H9 (cell line): ENCODE measurements at regions not wholly inside any gene's neighbourhood (a gene's known extent, or its start where the extent isn't known, plus 50 kb on each side); places are given as distances from the start of the nearest gene placed in this dataset.
A peak's percentile ranks its signal among the peaks of the same experiment; 100 is the strongest.

Experiments
- DNase-seq: peaks from one replicate; pipeline ENCODE4 v3.0.0-alpha.2; 2017
- H2AFZ ChIP-seq: one replicate; pipeline ENCODE4 v1.6.1; 2013; ENCODE audit warnings: mild to moderate bottlenecking, low read length, control low read depth, moderate library complexity
- H2AK5ac ChIP-seq: 2 replicates; pipeline ENCODE4 v1.6.1; 2013; ENCODE audit warnings: low read length, control low read depth, mixed read lengths; ENCODE audit not compliant: insufficient read length
- H2BK120ac ChIP-seq: one replicate; pipeline ENCODE4 v1.6.1; 2013; ENCODE audit warnings: low read depth, mild to moderate bottlenecking, low read length, control low read depth, inconsistent platforms; ENCODE audit not compliant: poor library complexity, severe bottlenecking
- H2BK12ac ChIP-seq: 2 replicates; pipeline ENCODE4 v1.6.1; 2013; ENCODE audit warnings: low read length, control low read depth, mixed read lengths, low read depth; ENCODE audit not compliant: insufficient read length
- H2BK15ac ChIP-seq: 2 replicates; pipeline ENCODE4 v1.6.1; 2013; ENCODE audit warnings: low read depth, low read length, control low read depth
- H2BK20ac ChIP-seq: one replicate; pipeline ENCODE4 v1.6.1; 2013; ENCODE audit warnings: low read depth, mild to moderate bottlenecking, low read length, control low read depth, inconsistent platforms; ENCODE audit not compliant: poor library complexity, severe bottlenecking
- H2BK5ac ChIP-seq: 2 replicates; pipeline ENCODE4 v1.6.1; 2013; ENCODE audit warnings: low read length, control low read depth, mixed read lengths; ENCODE audit not compliant: insufficient read length
- H3K14ac ChIP-seq: 2 replicates; pipeline ENCODE4 v1.6.1; 2013; ENCODE audit warnings: low read length, control low read depth; ENCODE audit not compliant: insufficient read depth
- H3K18ac ChIP-seq: 2 replicates; pipeline ENCODE4 v1.6.1; 2013; ENCODE audit warnings: low read depth, mild to moderate bottlenecking, mixed read lengths, low read length, control low read depth; ENCODE audit not compliant: insufficient read length
- H3K23ac ChIP-seq: 2 replicates; pipeline ENCODE4 v1.6.1; 2013; ENCODE audit warnings: low read length, control low read depth, mixed read lengths, low read depth; ENCODE audit not compliant: insufficient read length
- H3K23me2 ChIP-seq: 2 replicates; pipeline ENCODE4 v1.6.1; 2013; ENCODE audit warnings: low read depth, mild to moderate bottlenecking, mixed read lengths, low read length, control low read depth; ENCODE audit not compliant: insufficient read length, poor library complexity, severe bottlenecking
- H3K27ac ChIP-seq: 2 replicates; pipeline ENCODE4 v1.5.1; 2013; ENCODE audit warnings: low read length, control low read depth, mixed read lengths, low read depth; ENCODE audit not compliant: insufficient read length
- H3K27me3 ChIP-seq: 2 replicates; pipeline ENCODE4 v1.6.1; 2013; ENCODE audit warnings: low read length, control low read depth, inconsistent platforms; ENCODE audit not compliant: insufficient read depth
- H3K4ac ChIP-seq: 2 replicates; pipeline ENCODE4 v1.6.1; 2013; ENCODE audit warnings: low read depth, mild to moderate bottlenecking, control low read depth, inconsistent platforms, low read length, moderate library complexity
- H3K4me1 ChIP-seq: 2 replicates; pipeline ENCODE4 v1.6.1; 2013; ENCODE audit warnings: low read length, control low read depth, inconsistent platforms; ENCODE audit not compliant: insufficient read depth
- H3K4me2 ChIP-seq: 2 replicates; pipeline ENCODE4 v1.6.1; 2013; ENCODE audit warnings: low read length, control low read depth, mixed read lengths; ENCODE audit not compliant: insufficient read length, insufficient read depth
- H3K56ac ChIP-seq: 2 replicates; pipeline ENCODE4 v1.6.1; 2013; ENCODE audit warnings: low read depth, mild to moderate bottlenecking, mixed read lengths, low read length, control low read depth; ENCODE audit not compliant: insufficient read length
- H3K79me1 ChIP-seq: 2 replicates; pipeline ENCODE4 v1.6.1; 2013; ENCODE audit warnings: low read depth, mild to moderate bottlenecking, moderate library complexity, low read length, control low read depth, inconsistent platforms; ENCODE audit not compliant: insufficient read depth, poor library complexity, severe bottlenecking
- H3K79me2 ChIP-seq: 2 replicates; pipeline ENCODE4 v1.6.1; 2013; ENCODE audit warnings: low read length, control low read depth, inconsistent platforms; ENCODE audit not compliant: insufficient read depth
- H3K9ac ChIP-seq: 2 replicates; pipeline ENCODE4 v1.6.1; 2013; ENCODE audit warnings: low read length, control low read depth, mixed read lengths; ENCODE audit not compliant: insufficient read length; ENCODE audit errors: extremely low read depth
- H3K9me3 ChIP-seq: one replicate; pipeline ENCODE4 v1.6.1; 2013; ENCODE audit warnings: low read depth, low read length, inconsistent platforms; ENCODE audit not compliant: control insufficient read depth
- H3T11ph ChIP-seq: one replicate; pipeline ENCODE4 v1.6.1; 2013; ENCODE audit warnings: mild to moderate bottlenecking, low read length, control low read depth, inconsistent platforms
- H4K20me1 ChIP-seq: one replicate; pipeline ENCODE4 v1.6.1; 2013; ENCODE audit not compliant: control insufficient read depth, insufficient read length, insufficient read depth
- H4K5ac ChIP-seq: 2 replicates; pipeline ENCODE4 v1.6.1; 2013; ENCODE audit warnings: low read depth, mild to moderate bottlenecking, mixed read lengths, low read length, control low read depth; ENCODE audit not compliant: insufficient read length
- H4K8ac ChIP-seq: replicated peaks from 2 replicates; pipeline ENCODE4 v1.6.1; 2013; ENCODE audit warnings: low read length, control low read depth, mixed read lengths, low read depth; ENCODE audit not compliant: insufficient read length
- H4K91ac ChIP-seq: 2 replicates; pipeline ENCODE4 v1.6.1; 2013; ENCODE audit warnings: low read depth, mild to moderate bottlenecking, moderate library complexity, mixed read lengths, low read length, control low read depth; ENCODE audit not compliant: insufficient read length
- H3K27ac Mint-ChIP-seq, 3 experiments: 2 replicates in 2 of 3; 3 replicates in 1 of 3; pipeline ENCODE4 v1.8.0; 2020 to 2021; ENCODE audit warnings: mixed read lengths in 3 of 3, mild to moderate bottlenecking in 1 of 3, moderate library complexity in 1 of 3
- H3K27me3 Mint-ChIP-seq: 2 replicates; pipeline ENCODE4 v1.8.0; 2021; ENCODE audit warnings: low read depth, mild to moderate bottlenecking, moderate library complexity, mixed read lengths
- H3K36me3 Mint-ChIP-seq, 3 experiments: 2 replicates in 2 of 3; 3 replicates in 1 of 3; pipeline ENCODE4 v1.8.0; 2020 to 2021; ENCODE audit warnings: low read depth in 3 of 3, mixed read lengths in 3 of 3; ENCODE audit not compliant: insufficient read depth in 1 of 3
- H3K4me1 Mint-ChIP-seq, 2 experiments: 2 replicates each; pipeline ENCODE4 v1.8.0; 2020; ENCODE audit warnings: mixed read lengths in 2 of 2
- H3K4me3 Mint-ChIP-seq, 2 experiments: 2 replicates in 1 of 2; 3 replicates in 1 of 2; pipeline ENCODE4 v1.8.0; 2020 to 2021; ENCODE audit warnings: mild to moderate bottlenecking in 2 of 2, mixed read lengths in 2 of 2, moderate library complexity in 1 of 2
- H3K9me3 Mint-ChIP-seq, 2 experiments: 2 replicates in 1 of 2; 3 replicates in 1 of 2; pipeline ENCODE4 v1.8.0; 2020; ENCODE audit warnings: mild to moderate bottlenecking in 2 of 2, mixed read lengths in 2 of 2, moderate library complexity in 1 of 2
- WGBS: extraction: QIAGEN DNeasy Blood & Tissue Kit; methylation state at CpG from one replicate; pipeline ENCODE4 v1.1.7; 2013; ENCODE audit warnings: missing lambda C conversion rate, low lambda C conversion rate, mixed read lengths; ENCODE audit not compliant: insufficient read length; ENCODE audit errors: extremely low coverage; 5-methylcytosine and 5-hydroxymethylcytosine counted together
- TF ChIP-seq, protein P1 (sequence below): fragments of 200-600 bp; sonication (generic); conservative IDR thresholded peaks from 3 replicates; pipeline ENCODE4 v1.8.0; 2021; ENCODE audit warnings: antibody characterized with exemption, mild to moderate bottlenecking

DNA sequence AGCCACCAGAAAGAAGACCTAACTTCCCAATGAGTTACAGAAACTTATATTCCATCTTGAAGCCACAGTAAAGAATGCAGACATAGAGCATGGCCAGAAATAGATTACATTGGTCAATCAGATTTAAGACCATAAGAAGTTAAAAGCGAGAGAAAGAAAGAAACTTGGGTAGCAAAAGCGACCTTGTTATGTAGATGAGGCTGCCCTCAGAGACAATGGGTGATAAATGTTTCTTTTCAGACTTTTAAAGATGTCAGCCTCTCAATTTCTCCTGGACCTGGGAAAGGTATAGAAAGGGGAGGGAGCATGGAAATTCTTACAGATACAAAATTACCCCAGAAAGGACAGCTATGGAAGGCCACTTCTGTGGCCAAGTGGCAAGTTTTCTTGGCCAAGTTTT is 732.6 kb upstream of the LUZP2 start:
- H3K4me1 Mint-ChIP-seq, result peaks cover 14 to 16% of the 10 kb centered on the region in 2 experiments

More for the DNA sequence above, 732.6 kb upstream of the LUZP2 start:
- no peak overlapping the region for H2BK15ac ChIP-seq
- no peak overlapping the region for H4K91ac ChIP-seq
- H2BK20ac ChIP-seq, result no peak overlapping the region
- no peaks in the 10 kb centered on the region for H3K23me2 ChIP-seq
- H3K9me3 ChIP-seq, result peaks cover 5% of the 10 kb centered on the region
- H4K20me1 ChIP-seq, result no peaks in the 10 kb centered on the region
- TF ChIP-seq, protein P1, sequence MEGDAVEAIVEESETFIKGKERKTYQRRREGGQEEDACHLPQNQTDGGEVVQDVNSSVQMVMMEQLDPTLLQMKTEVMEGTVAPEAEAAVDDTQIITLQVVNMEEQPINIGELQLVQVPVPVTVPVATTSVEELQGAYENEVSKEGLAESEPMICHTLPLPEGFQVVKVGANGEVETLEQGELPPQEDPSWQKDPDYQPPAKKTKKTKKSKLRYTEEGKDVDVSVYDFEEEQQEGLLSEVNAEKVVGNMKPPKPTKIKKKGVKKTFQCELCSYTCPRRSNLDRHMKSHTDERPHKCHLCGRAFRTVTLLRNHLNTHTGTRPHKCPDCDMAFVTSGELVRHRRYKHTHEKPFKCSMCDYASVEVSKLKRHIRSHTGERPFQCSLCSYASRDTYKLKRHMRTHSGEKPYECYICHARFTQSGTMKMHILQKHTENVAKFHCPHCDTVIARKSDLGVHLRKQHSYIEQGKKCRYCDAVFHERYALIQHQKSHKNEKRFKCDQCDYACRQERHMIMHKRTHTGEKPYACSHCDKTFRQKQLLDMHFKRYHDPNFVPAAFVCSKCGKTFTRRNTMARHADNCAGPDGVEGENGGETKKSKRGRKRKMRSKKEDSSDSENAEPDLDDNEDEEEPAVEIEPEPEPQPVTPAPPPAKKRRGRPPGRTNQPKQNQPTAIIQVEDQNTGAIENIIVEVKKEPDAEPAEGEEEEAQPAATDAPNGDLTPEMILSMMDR, result no peak
- no peak overlapping the region for H3K56ac ChIP-seq
- H3T11ph ChIP-seq, result no peak overlapping the region
- H3K79me1 ChIP-seq, result no peaks in the 10 kb centered on the region
- no peak overlapping the region for H2AK5ac ChIP-seq
- H3K27me3 ChIP-seq, result no peaks in the 10 kb centered on the region
- H3K4me2 ChIP-seq, result no peak overlapping the region
- H4K8ac ChIP-seq, result no peak overlapping the region
- H3K27ac ChIP-seq, result no peak overlapping the region
- H3K9ac ChIP-seq, result no peak overlapping the region
- H3K14ac ChIP-seq, result no peak overlapping the region
- no peak overlapping the region for H2BK120ac ChIP-seq
- Mint-ChIP-seq H3K36me3 (peaks cover 9 to 41% (median 33%) of the 10 kb centered on the region in 3 experiments; a peak in 6 of 7 replicates), H3K27ac (peak overlapping the region in 1 of 3 experiments; percentile 32; a peak in 1 of 7 replicates), H3K27me3 (no peaks in the 10 kb centered on the region), H3K4me3 (no peak overlapping the region), H3K9me3 (peaks cover 22 to 40% of the 10 kb centered on the region in 2 experiments)
- no CpG with 5 or more reads among the region's 2 CpGs for WGBS
- no peaks in the 10 kb centered on the region for H3K79me2 ChIP-seq
- H4K5ac ChIP-seq, result no peak overlapping the region
- H2BK5ac ChIP-seq, result no peak overlapping the region
- no peaks in the 10 kb centered on the region for H3K4me1 ChIP-seq
- H3K23ac ChIP-seq, result no peak overlapping the region
- H2BK12ac ChIP-seq, result no peak overlapping the region
- H2AFZ ChIP-seq, result no peak overlapping the region
- no peak overlapping the region for H3K4ac ChIP-seq
- no peak overlapping the region for H3K18ac ChIP-seq
- DNase-seq, result no peak
